B cell (primary cell): ENCODE measurements at regions not wholly inside any gene's neighbourhood (a gene's known extent, or its start where the extent isn't known, plus 50 kb on each side); places are given as distances from the start of the nearest gene placed in this dataset.

Source experiments
- ATAC-seq: fragments of 200-7000 bp; cut with Tn5 transposase; one replicate; pipeline ENCODE4 v1.10.0; 2021; ENCODE audit warnings: low read depth, mild to moderate bottlenecking, moderate number of reproducible peaks, moderate library complexity
- CTCF ChIA-PET: fragments of 350-600 bp; sonication (Branson Sonifier 250); formaldehyde crosslinking; loops from one replicate; lab custom pipeline; 2021; ENCODE audit warnings: antibody characterized with exemption, inconsistent platforms; lab: Charles Lee
- POLR2A ChIA-PET: fragments of 350-600 bp; sonication (Branson Sonifier 250); formaldehyde crosslinking; loops from one replicate; lab custom pipeline; 2021; ENCODE audit warnings: antibody characterized with exemption; lab: Charles Lee
- DNase-seq: peaks from one replicate; pipeline ENCODE4 v3.0.0; 2013
- H2AFZ ChIP-seq: 2 replicates; pipeline ENCODE4 v1.6.1; 2012; ENCODE audit warnings: mild to moderate bottlenecking, low read depth, low read length; ENCODE audit not compliant: insufficient read depth, poor library complexity, severe bottlenecking
- H3K27ac ChIP-seq, 2 donors: 1 replicate in 1 of 2; 2 replicates in 1 of 2; pipeline ENCODE4 v1.5.1; 2012 to 2013; ENCODE audit warnings: low read length in 2 of 2, mild to moderate bottlenecking in 2 of 2, moderate library complexity in 1 of 2
- H3K27me3 ChIP-seq, 4 experiments: fragments of 200-600 bp in 1 of 4; sonication (generic) in 1 of 4; replicated peaks in 1 of 4; 1 replicate in 2 of 4; 2 replicates in 2 of 4; pipeline versions ENCODE4 v1.6.1 to v1.7.0; 2013 to 2016; ENCODE audit warnings: low read length in 3 of 4, mild to moderate bottlenecking in 2 of 4, mixed read lengths in 1 of 4, moderate library complexity in 1 of 4; ENCODE audit not compliant: insufficient read depth in 4 of 4, control insufficient read depth in 3 of 4; ENCODE audit errors: control extremely low read depth in 1 of 4
- H3K36me3 ChIP-seq, 2 experiments: replicated peaks in 1 of 2; 1 replicate in 1 of 2; 2 replicates in 1 of 2; pipeline versions ENCODE4 v1.6.1 to v1.7.1; 2013; ENCODE audit warnings: low read length in 1 of 2; ENCODE audit not compliant: insufficient read depth in 2 of 2, control insufficient read depth in 1 of 2; ENCODE audit errors: control extremely low read depth in 1 of 2, extremely low read depth in 1 of 2
- H3K4me1 ChIP-seq, 2 donors: fragments of 200-600 bp in 1 of 2; sonication (generic) in 1 of 2; 1 replicate in 1 of 2; 2 replicates in 1 of 2; pipeline versions ENCODE4 v1.5.1 to v1.6.1; 2013 to 2017; ENCODE audit warnings: low read length in 2 of 2; ENCODE audit not compliant: control insufficient read depth in 2 of 2, insufficient read depth in 2 of 2
- H3K4me2 ChIP-seq: replicated peaks from 2 replicates; pipeline ENCODE3; 2012; ENCODE audit warnings: mild to moderate bottlenecking, low read depth, low read length; ENCODE audit not compliant: poor library complexity, severe bottlenecking
- H3K4me3 ChIP-seq, 5 experiments: fragments of 200-600 bp in 1 of 5; sonication (generic) in 1 of 5; 1 replicate in 3 of 5; 2 replicates in 2 of 5; pipeline versions ENCODE4 v1.5.1 to v1.7.0; 2011 to 2016; ENCODE audit warnings: low read length in 4 of 5, mild to moderate bottlenecking in 4 of 5, low read depth in 2 of 5, control low read depth in 1 of 5, moderate library complexity in 1 of 5; ENCODE audit not compliant: insufficient read depth in 1 of 5; ENCODE audit errors: control extremely low read depth in 1 of 5, extremely low read depth in 1 of 5
- H3K79me2 ChIP-seq: fragments of 200-600 bp; sonication (generic); one replicate; pipeline ENCODE4 v1.6.0; 2016; ENCODE audit warnings: low read length; ENCODE audit not compliant: control insufficient read depth, insufficient read depth
- H3K9ac ChIP-seq: fragments of 200-600 bp; sonication (generic); 2 replicates; pipeline ENCODE4 v1.6.1; 2017; ENCODE audit warnings: mild to moderate bottlenecking, low read length, moderate library complexity
- H3K9me3 ChIP-seq, 3 donors: one replicate each; pipeline versions ENCODE4 v1.6.1 to v1.7.1; 2013; ENCODE audit warnings: low read length in 2 of 3; ENCODE audit not compliant: control insufficient read depth in 2 of 3, insufficient read depth in 1 of 3; ENCODE audit errors: control extremely low read depth in 1 of 3
- H4K20me1 ChIP-seq: 2 replicates; pipeline ENCODE4 v1.6.0; 2012; ENCODE audit warnings: mild to moderate bottlenecking, low read length; ENCODE audit not compliant: insufficient read depth, control insufficient read depth, poor library complexity, severe bottlenecking
- H3K27ac Mint-ChIP-seq: one replicate; pipeline ENCODE4 v1.8.0; 2021; ENCODE audit warnings: mixed read lengths
- H3K27me3 Mint-ChIP-seq: one replicate; pipeline ENCODE4 v1.8.0; 2021; ENCODE audit warnings: mixed read lengths
- H3K4me1 Mint-ChIP-seq: one replicate; pipeline ENCODE4 v1.8.0; 2021; ENCODE audit warnings: mixed read lengths
- H3K4me3 Mint-ChIP-seq: one replicate; pipeline ENCODE4 v1.8.0; 2021; ENCODE audit warnings: mixed read lengths
- H3K9me3 Mint-ChIP-seq: one replicate; pipeline ENCODE4 v1.8.0; 2022; ENCODE audit warnings: mixed read lengths; ENCODE audit not compliant: insufficient read depth
- CTCF ChIP-seq: fragments of 200-600 bp; IDR thresholded peaks from one replicate; pipeline ENCODE4 v1.8.0; 2022; ENCODE audit warnings: antibody characterized with exemption, mild to moderate bottlenecking
- EZH2 ChIP-seq: IDR thresholded peaks from 2 replicates; pipeline ENCODE4 v1.6.1; 2012; ENCODE audit warnings: borderline replicate concordance, low read depth, mild to moderate bottlenecking, moderate library complexity, low read length; ENCODE audit not compliant: insufficient read depth, poor library complexity, severe bottlenecking
- WGBS: methylation state at CpG from one replicate; pipeline ENCODE4 v1.1.5; 2013; ENCODE audit warnings: missing lambda C conversion rate; ENCODE audit not compliant: insufficient coverage; 5-methylcytosine and 5-hydroxymethylcytosine counted together
- intact Hi-C: fragments of 100-400 bp; cut with micrococcal nuclease; formaldehyde crosslinking; loops from one replicate; pipeline ENCODE4 v1.10.0; 2022

- CTCF ChIA-PET = no interaction called here
- no peaks in the 10 kb centered on the region for H3K27me3 ChIP-seq
- H3K27ac ChIP-seq = no peak overlapping the region
- TF ChIP-seq EZH2 = no peak
- TF ChIP-seq CTCF = no peak
- H3K9ac ChIP-seq = no peak overlapping the region
- no peaks in the 10 kb centered on the region for H3K36me3 ChIP-seq
- Mint-ChIP-seq H3K27me3 (no peaks in the 10 kb centered on the region), H3K4me1 (no peaks in the 10 kb centered on the region), H3K9me3 (peaks cover 9% of the 10 kb centered on the region), H3K27ac (no peak overlapping the region), H3K4me3 (no peak overlapping the region)
- no peaks in the 10 kb centered on the region for H4K20me1 ChIP-seq
- intact Hi-C loops = no loop called here
- no peak overlapping the region for H3K4me2 ChIP-seq
- H3K9me3 ChIP-seq = peaks cover 0 to 3% (median 0%) of the 10 kb centered on the region in 3 donors
- H2AFZ ChIP-seq = no peak overlapping the region
- ATAC-seq = no peak
- H3K4me3 ChIP-seq = no peak overlapping the region
- H3K79me2 ChIP-seq = no peaks in the 10 kb centered on the region
- no peak for DNase-seq
- no peaks in the 10 kb centered on the region for H3K4me1 ChIP-seq
- POLR2A ChIA-PET = no interaction called here
- no CpG with 5 or more reads among the region's 1 CpG for WGBS
Measured at GRCh38 chr4:62327612-62328297, 1127.6 kb downstream of the ADGRL3 start.

GRCh38 chr4:62324215-62324614 lies 1124.1 kb downstream of the ADGRL3 start:
- Histone ChIP-seq H3K4me3 (no peak overlapping the region), H3K36me3 (no peaks in the 10 kb centered on the region), H2AFZ (no peak overlapping the region), H3K4me1 (no peaks in the 10 kb centered on the region), H3K9me3 (no peaks in the 10 kb centered on the region), H3K4me2 (no peak overlapping the region), H3K27me3 (no peaks in the 10 kb centered on the region), H3K9ac (no peak overlapping the region), H3K79me2 (no peaks in the 10 kb centered on the region), H4K20me1 (no peaks in the 10 kb centered on the region), H3K27ac (no peak overlapping the region)
- peaks cover 5% of the 10 kb centered on the region for H3K9me3 Mint-ChIP-seq
- 50% methylated on average over 1 of the region's 1 CpG for WGBS
- no peak for ATAC-seq
- ChIA-PET POLR2A (no interaction called here), CTCF (no interaction called here)
- no peaks in the 10 kb centered on the region for H3K4me1 Mint-ChIP-seq
- no peak for TF ChIP-seq EZH2
- TF ChIP-seq CTCF = no peak
- H3K4me3 Mint-ChIP-seq = no peak overlapping the region
- H3K27me3 Mint-ChIP-seq = no peaks in the 10 kb centered on the region
- DNase-seq = no peak
- no peak overlapping the region for H3K27ac Mint-ChIP-seq
- intact Hi-C loops = no loop called here
